Erythroblast (primary cell): ENCODE measurements at regions not wholly inside any gene's neighbourhood (a gene's known extent, or its start where the extent isn't known, plus 50 kb on each side); places are given as distances from the start of the nearest gene placed in this dataset.
"Not testable (repeated sequence)": the region's sequence is repeated elsewhere in the genome, so short reads cannot be mapped to it uniquely, and the experiment has no call there.

Experiments used
- DNase-seq, 2 experiments: peaks; one replicate each; lab custom pipeline; 2025; lab: John Stamatoyannopoulos, UW
- GATA1 ChIP-seq: IDR thresholded peaks from 2 replicates; pipeline ENCODE4 v1.6.1; 2011; ENCODE audit warnings: low read depth, mild to moderate bottlenecking, control low read depth, low read length, moderate library complexity
- POLR2A ChIP-seq: IDR thresholded peaks from 2 replicates; pipeline ENCODE4 v1.6.1; 2011; ENCODE audit warnings: mild to moderate bottlenecking, low read length

- no peak for DNase-seq
Measured at GRCh38 chr9:88833946-88834345, 157.3 kb upstream of the S1PR3 start.

GRCh38 chr9:88835038-88835466 is 156.2 kb upstream of the S1PR3 start:
- DNase-seq: no peak
- no peak for TF ChIP-seq POLR2A
- TF ChIP-seq GATA1: no peak

More at GRCh38 chr9:88833946-88834345, 157.3 kb upstream of the S1PR3 start:
- TF ChIP-seq GATA1 (no peak), POLR2A (no peak)

- no peak for TF ChIP-seq POLR2A
- TF ChIP-seq GATA1: no peak
- no peak for DNase-seq
Measured at GRCh38 chr9:88835772-88836171, 155.5 kb upstream of the S1PR3 start.

GRCh38 chr9:88837731-88838130 is 153.5 kb upstream of the S1PR3 start:
- no peak for DNase-seq
- no peak for TF ChIP-seq POLR2A
- TF ChIP-seq GATA1: no peak

- DNase-seq: not testable (repeated sequence)
Measured at GRCh38 chr9:88849878-88850277, 141.4 kb upstream of the S1PR3 start.

- DNase-seq: no peak
- TF ChIP-seq GATA1: no peak
- no peak for TF ChIP-seq POLR2A
Measured at GRCh38 chr9:88852794-88853193, 138.5 kb upstream of the S1PR3 start.

GRCh38 chr9:88870627-88871026 is 120.6 kb upstream of the S1PR3 start:
- DNase-seq: no peak
- TF ChIP-seq POLR2A (no peak), GATA1 (no peak)

GRCh38 chr9:88871669-88872068 is 119.6 kb upstream of the S1PR3 start:
- TF ChIP-seq POLR2A: no peak
- no peak for TF ChIP-seq GATA1
- no peak for DNase-seq

GRCh38 chr9:88872192-88872946 is 118.9 kb upstream of the S1PR3 start:
- TF ChIP-seq POLR2A: no peak
- no peak for TF ChIP-seq GATA1
- DNase-seq: no peak

- TF ChIP-seq POLR2A (no peak), GATA1 (no peak)
- DNase-seq: no peak
Measured at GRCh38 chr9:88873635-88874034, 117.6 kb upstream of the S1PR3 start.

GRCh38 chr9:88874391-88874790 is 116.9 kb upstream of the S1PR3 start:
- DNase-seq: no peak
- TF ChIP-seq GATA1 (no peak), POLR2A (no peak)

- DNase-seq: no peak
- TF ChIP-seq POLR2A: no peak
Measured at GRCh38 chr9:88875400-88876120, 115.7 kb upstream of the S1PR3 start.

- TF ChIP-seq POLR2A: no peak
- no peak for TF ChIP-seq GATA1
Measured at GRCh38 chr9:88880199-88880598, 111.1 kb upstream of the S1PR3 start.

GRCh38 chr9:88884291-88884690 is 107.0 kb upstream of the S1PR3 start:
- DNase-seq: not testable (repeated sequence)

More at GRCh38 chr9:88880199-88880598, 111.1 kb upstream of the S1PR3 start:
- no peak for DNase-seq

GRCh38 chr9:88886762-88887161 is 104.5 kb upstream of the S1PR3 start:
- DNase-seq: not testable (repeated sequence)
